ENCODE measurements at regions not wholly inside any gene's neighbourhood (a gene's known extent, or its start where the extent isn't known, plus 50 kb on each side); places are given as distances from the start of the nearest gene placed in this dataset.
"Not testable (repeated sequence)": the region's sequence is repeated elsewhere in the genome, so short reads cannot be mapped to it uniquely, and the experiment has no call there.

- H3K4me1 Mint-ChIP-seq, H3K27me3 Mint-ChIP-seq, H3K4me3 Mint-ChIP-seq, H3K9me3 Mint-ChIP-seq, DNase-seq, H3K36me3 Mint-ChIP-seq: not testable (repeated sequence)
- H3K27ac Mint-ChIP-seq: peak overlapping the region; percentile 34
Observed at GRCh38 chr2:94576486-94576885, 294.7 kb upstream of the TEKT4 start.

GRCh38 chr2:94577160-94577559 lies 294.1 kb upstream of the TEKT4 start:
- H3K4me3 Mint-ChIP-seq, H3K4me1 Mint-ChIP-seq, H3K27ac Mint-ChIP-seq, H3K27me3 Mint-ChIP-seq, H3K36me3 Mint-ChIP-seq, DNase-seq, H3K9me3 Mint-ChIP-seq: not testable (repeated sequence)

GRCh38 chr2:94579221-94579620 lies 292.0 kb upstream of the TEKT4 start:
- not testable (repeated sequence) for H3K27ac Mint-ChIP-seq, H3K4me1 Mint-ChIP-seq, H3K36me3 Mint-ChIP-seq

GRCh38 chr2:94583081-94583723 lies 288.0 kb upstream of the TEKT4 start:
- not testable (repeated sequence) for H3K27me3 Mint-ChIP-seq, H3K27ac Mint-ChIP-seq, H3K4me3 Mint-ChIP-seq, DNase-seq, H3K36me3 Mint-ChIP-seq, H3K4me1 Mint-ChIP-seq, H3K9me3 Mint-ChIP-seq

More at GRCh38 chr2:94579221-94579620, 292.0 kb upstream of the TEKT4 start:
- not testable (repeated sequence) for DNase-seq, H3K27me3 Mint-ChIP-seq, H3K4me3 Mint-ChIP-seq, H3K9me3 Mint-ChIP-seq

- H3K9me3 Mint-ChIP-seq, DNase-seq, H3K36me3 Mint-ChIP-seq, H3K27me3 Mint-ChIP-seq, H3K4me3 Mint-ChIP-seq, H3K27ac Mint-ChIP-seq, H3K4me1 Mint-ChIP-seq: not testable (repeated sequence)
Observed at GRCh38 chr2:94584569-94584968, 286.7 kb upstream of the TEKT4 start.

- H3K27ac Mint-ChIP-seq, H3K36me3 Mint-ChIP-seq, H3K4me1 Mint-ChIP-seq, H3K4me3 Mint-ChIP-seq, H3K9me3 Mint-ChIP-seq, H3K27me3 Mint-ChIP-seq: not testable (repeated sequence)
- peak; percentile 14 for DNase-seq
Observed at GRCh38 chr2:94586032-94586982, 284.9 kb upstream of the TEKT4 start.

- not testable (repeated sequence) for H3K9me3 Mint-ChIP-seq, H3K4me3 Mint-ChIP-seq, DNase-seq, H3K27me3 Mint-ChIP-seq, H3K4me1 Mint-ChIP-seq, H3K36me3 Mint-ChIP-seq, H3K27ac Mint-ChIP-seq
Observed at GRCh38 chr2:94587042-94587441, 284.2 kb upstream of the TEKT4 start.

GRCh38 chr2:94594019-94594836 lies 277.0 kb upstream of the TEKT4 start:
- not testable (repeated sequence) for DNase-seq, H3K36me3 Mint-ChIP-seq, H3K27ac Mint-ChIP-seq, H3K9me3 Mint-ChIP-seq, H3K4me1 Mint-ChIP-seq, H3K27me3 Mint-ChIP-seq, H3K4me3 Mint-ChIP-seq

GRCh38 chr2:94595956-94596355 lies 275.3 kb upstream of the TEKT4 start:
- not testable (repeated sequence) for H3K36me3 Mint-ChIP-seq, DNase-seq, H3K4me3 Mint-ChIP-seq, H3K4me1 Mint-ChIP-seq, H3K27ac Mint-ChIP-seq, H3K27me3 Mint-ChIP-seq, H3K9me3 Mint-ChIP-seq

GRCh38 chr2:94598075-94598713 lies 273.0 kb upstream of the TEKT4 start:
- DNase-seq, H3K36me3 Mint-ChIP-seq, H3K4me3 Mint-ChIP-seq, H3K9me3 Mint-ChIP-seq, H3K4me1 Mint-ChIP-seq, H3K27ac Mint-ChIP-seq: not testable (repeated sequence)
- H3K27me3 Mint-ChIP-seq: peaks cover 11% of the 10 kb centered on the region

- H3K36me3 Mint-ChIP-seq: not testable (repeated sequence)
- peaks cover 11% of the 10 kb centered on the region for H3K27me3 Mint-ChIP-seq
Observed at GRCh38 chr2:94600929-94601328, 270.3 kb upstream of the TEKT4 start.

GRCh38 chr2:94602466-94602865 lies 268.8 kb upstream of the TEKT4 start:
- Mint-ChIP-seq H3K9me3 (peaks cover 3% of the 10 kb centered on the region), H3K27me3 (peaks cover 11% of the 10 kb centered on the region), H3K36me3 (no peaks in the 10 kb centered on the region), H3K4me1 (no peaks in the 10 kb centered on the region), H3K4me3 (no peak overlapping the region), H3K27ac (no peak overlapping the region)
- DNase-seq: no peak

More at GRCh38 chr2:94600929-94601328, 270.3 kb upstream of the TEKT4 start:
- not testable (repeated sequence) for H3K9me3 Mint-ChIP-seq, H3K27ac Mint-ChIP-seq, H3K4me3 Mint-ChIP-seq, DNase-seq, H3K4me1 Mint-ChIP-seq

GRCh38 chr2:94622113-94622618 lies 249.1 kb upstream of the TEKT4 start:
- no peaks in the 10 kb centered on the region for H3K36me3 Mint-ChIP-seq
- no peak for DNase-seq
- H3K9me3 Mint-ChIP-seq: no peaks in the 10 kb centered on the region
- no peak overlapping the region for H3K4me3 Mint-ChIP-seq
- H3K27ac Mint-ChIP-seq: no peak overlapping the region
- H3K27me3 Mint-ChIP-seq: peaks cover 13% of the 10 kb centered on the region
- no peaks in the 10 kb centered on the region for H3K4me1 Mint-ChIP-seq

- H3K4me3 Mint-ChIP-seq, H3K27ac Mint-ChIP-seq, DNase-seq, H3K4me1 Mint-ChIP-seq, H3K9me3 Mint-ChIP-seq, H3K36me3 Mint-ChIP-seq, H3K27me3 Mint-ChIP-seq: not testable (repeated sequence)
Observed at GRCh38 chr2:94628953-94629352, 242.3 kb upstream of the TEKT4 start.

GRCh38 chr2:94641397-94641796 lies 229.8 kb upstream of the TEKT4 start:
- not testable (repeated sequence) for H3K9me3 Mint-ChIP-seq, H3K4me1 Mint-ChIP-seq, H3K36me3 Mint-ChIP-seq, H3K27ac Mint-ChIP-seq, DNase-seq, H3K27me3 Mint-ChIP-seq, H3K4me3 Mint-ChIP-seq
